Fibroblast of mammary gland (primary cell): ENCODE measurements at regions not wholly inside any gene's neighbourhood (a gene's known extent, or its start where the extent isn't known, plus 50 kb on each side); places are given as distances from the start of the nearest gene placed in this dataset.

Experiments used
- DNase-seq: peaks from one replicate; pipeline ENCODE4 v3.0.0-alpha.2; 2010; ENCODE audit warnings: low read depth
- H3K4me3 ChIP-seq: 2 replicates; pipeline ENCODE4 v1.5.1; 2011; ENCODE audit warnings: low read depth, mild to moderate bottlenecking, low read length, moderate library complexity; ENCODE audit not compliant: control insufficient read depth
- CTCF ChIP-seq: conservative IDR thresholded peaks from 2 replicates; pipeline ENCODE4 v1.5.1; 2011; ENCODE audit warnings: low read depth, low read length, inconsistent platforms; ENCODE audit not compliant: control insufficient read depth, insufficient read depth

GRCh38 chr18:22813648-22814328, 119.3 kb upstream of the RBBP8 start:
- peak; percentile 73 for TF ChIP-seq CTCF

DNA sequence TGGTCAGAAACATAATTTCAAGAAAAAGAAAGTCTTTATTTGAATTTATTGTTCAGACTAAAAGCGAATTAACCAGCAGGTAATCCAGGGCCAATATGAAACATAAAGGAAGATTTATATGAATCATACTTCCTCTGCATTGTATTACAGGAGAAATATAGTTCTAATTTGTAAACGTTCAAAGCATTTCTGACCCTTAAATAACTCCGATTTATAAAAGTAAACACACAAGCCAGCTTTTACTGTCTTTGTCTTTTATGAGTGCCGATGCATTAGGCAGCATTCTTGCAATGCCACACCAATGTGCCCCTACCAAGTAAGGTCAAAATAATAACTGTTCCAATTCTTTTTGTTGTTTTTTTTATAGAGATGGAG, 118.8 kb upstream of the RBBP8 start:
- DNase-seq, result no peak
- no peak overlapping the region for H3K4me3 ChIP-seq
- no peak for TF ChIP-seq CTCF

More at GRCh38 chr18:22813648-22814328, 119.3 kb upstream of the RBBP8 start:
- DNase-seq, result peak; percentile 54
- H3K4me3 ChIP-seq, result no peak overlapping the region

- no peak for DNase-seq
- no peak overlapping the region for H3K4me3 ChIP-seq
- no peak for TF ChIP-seq CTCF
Observed at GRCh38 chr18:22816266-22817176, 116.6 kb upstream of the RBBP8 start.

DNA sequence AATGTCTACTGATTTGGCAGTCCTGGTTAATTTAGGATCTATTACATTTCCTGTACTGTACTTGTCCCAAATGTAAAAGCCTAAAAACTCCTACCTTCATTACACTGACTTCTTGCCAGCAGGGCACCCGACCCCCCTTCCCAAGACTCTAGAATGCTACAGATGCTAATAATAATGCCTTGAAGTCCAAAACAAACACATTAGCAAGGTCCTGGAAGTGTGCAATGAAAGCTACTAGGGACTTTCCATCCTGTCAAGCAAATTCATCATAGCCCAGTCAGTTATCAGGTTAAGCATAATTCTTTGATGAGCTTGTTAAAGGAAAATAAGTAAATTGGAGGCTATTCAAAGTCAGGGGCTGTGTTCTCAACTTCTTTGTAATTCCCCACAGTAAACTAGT, 115.3 kb upstream of the RBBP8 start:
- H3K4me3 ChIP-seq, result no peak overlapping the region
- DNase-seq, result peak; percentile 21
- no peak for TF ChIP-seq CTCF

- no peak overlapping the region for H3K4me3 ChIP-seq
- peak; percentile 59 for DNase-seq
- no peak for TF ChIP-seq CTCF
Observed at GRCh38 chr18:22822024-22822423, 111.1 kb upstream of the RBBP8 start.

GRCh38 chr18:22822841-22823508, 110.2 kb upstream of the RBBP8 start:
- DNase-seq, result no peak
- no peak for TF ChIP-seq CTCF
- H3K4me3 ChIP-seq, result no peak overlapping the region
